Central memory CD8-positive, alpha-beta T cell (primary cell): ENCODE measurements at regions not wholly inside any gene's neighbourhood (a gene's known extent, or its start where the extent isn't known, plus 50 kb on each side); places are given as distances from the start of the nearest gene placed in this dataset.

Source experiments
- ATAC-seq: fragments of 150-1000 bp; cut with Tn5 transposase; replicated peaks from 2 replicates; pipeline ENCODE4 v1.10.0; 2022; ENCODE audit warnings: mild to moderate bottlenecking, moderate FRiP score, moderate number of reproducible peaks; ENCODE audit not compliant: poor library complexity, severe bottlenecking; ENCODE audit errors: extremely low read depth
- DNase-seq, 2 donors: peaks; one replicate each; pipeline ENCODE4 v3.0.0; 2021; ENCODE audit warnings: low spot score in 2 of 2
- H3K27ac Mint-ChIP-seq: one replicate; pipeline ENCODE4 v1.8.0; 2022; ENCODE audit warnings: low read depth, mild to moderate bottlenecking, moderate library complexity, mixed read lengths
- H3K27me3 Mint-ChIP-seq: one replicate; pipeline ENCODE4 v1.8.0; 2022; ENCODE audit warnings: mixed read lengths
- H3K36me3 Mint-ChIP-seq: one replicate; pipeline ENCODE4 v1.8.0; 2022; ENCODE audit warnings: mild to moderate bottlenecking, moderate library complexity, mixed read lengths; ENCODE audit not compliant: insufficient read depth
- H3K4me1 Mint-ChIP-seq: one replicate; pipeline ENCODE4 v1.8.0; 2022; ENCODE audit warnings: mixed read lengths
- H3K4me3 Mint-ChIP-seq: one replicate; pipeline ENCODE4 v1.8.0; 2022; ENCODE audit warnings: mild to moderate bottlenecking, moderate library complexity, mixed read lengths
- H3K9me3 Mint-ChIP-seq: one replicate; pipeline ENCODE4 v1.8.0; 2022; ENCODE audit warnings: mixed read lengths

DNA sequence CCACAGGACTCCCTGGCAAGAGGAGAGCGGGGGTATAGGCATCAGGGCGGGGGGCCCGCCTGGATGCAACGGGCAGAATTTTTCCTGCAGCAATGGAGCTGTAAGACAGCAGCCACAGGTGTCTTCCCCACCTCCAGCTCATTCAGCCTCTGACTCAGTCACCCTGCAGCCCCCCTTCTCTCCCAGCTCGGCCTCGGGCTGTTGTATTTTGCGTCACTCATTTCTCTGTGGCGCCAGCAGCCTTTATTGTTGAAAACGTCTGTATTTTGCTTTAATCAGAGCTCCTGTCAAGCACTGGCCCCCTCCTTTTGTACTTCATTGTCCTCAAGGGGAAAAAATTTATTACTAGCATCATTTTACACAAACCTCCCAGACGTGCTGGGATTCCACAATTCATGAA, 117.7 kb downstream of the WSCD1 start:
- H3K27ac Mint-ChIP-seq, result no peak overlapping the region
- no peak for ATAC-seq
- H3K36me3 Mint-ChIP-seq, result no peaks in the 10 kb centered on the region
- DNase-seq, result no peak
- no peaks in the 10 kb centered on the region for H3K4me1 Mint-ChIP-seq
- no peaks in the 10 kb centered on the region for H3K9me3 Mint-ChIP-seq
- H3K27me3 Mint-ChIP-seq, result peaks cover 33% of the 10 kb centered on the region
- H3K4me3 Mint-ChIP-seq, result no peak overlapping the region

DNA sequence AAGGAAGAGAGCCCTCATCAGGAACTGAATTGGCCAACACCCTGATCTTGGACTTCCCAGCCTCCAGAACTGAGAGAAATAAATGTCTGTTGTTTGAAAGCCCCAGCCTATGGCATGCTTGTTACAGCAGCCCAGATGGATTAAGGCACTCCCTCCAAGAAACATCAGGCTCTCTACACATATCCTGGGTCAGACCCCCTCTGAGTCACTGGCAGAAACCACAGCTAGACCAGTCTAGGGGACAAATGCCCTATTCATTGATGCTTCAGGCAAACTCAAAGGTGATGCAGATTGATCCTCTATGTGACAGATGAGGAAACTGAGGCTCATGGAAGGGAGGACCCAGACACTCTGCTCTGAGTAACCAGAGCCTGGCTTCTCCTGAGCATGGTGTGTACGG, 116.8 kb downstream of the WSCD1 start:
- Mint-ChIP-seq H3K4me1 (no peaks in the 10 kb centered on the region), H3K27me3 (peaks cover 41% of the 10 kb centered on the region), H3K9me3 (no peaks in the 10 kb centered on the region), H3K4me3 (no peak overlapping the region), H3K36me3 (no peaks in the 10 kb centered on the region), H3K27ac (no peak overlapping the region)
- DNase-seq, result no peak
- ATAC-seq, result no peak

GRCh38 chr17:6184508-6184907, 114.3 kb downstream of the WSCD1 start:
- no peaks in the 10 kb centered on the region for H3K9me3 Mint-ChIP-seq
- H3K27ac Mint-ChIP-seq, result no peak overlapping the region
- no peak for ATAC-seq

GRCh38 chr17:6179017-6179416, 108.8 kb downstream of the WSCD1 start:
- ATAC-seq, result no peak
- no peaks in the 10 kb centered on the region for H3K36me3 Mint-ChIP-seq
- H3K27me3 Mint-ChIP-seq, result peaks cover 49% of the 10 kb centered on the region
- no peaks in the 10 kb centered on the region for H3K9me3 Mint-ChIP-seq
- no peak for DNase-seq
- H3K4me3 Mint-ChIP-seq, result no peak overlapping the region
- no peaks in the 10 kb centered on the region for H3K4me1 Mint-ChIP-seq
- H3K27ac Mint-ChIP-seq, result no peak overlapping the region

More at GRCh38 chr17:6184508-6184907, 114.3 kb downstream of the WSCD1 start:
- no peak for DNase-seq
- Mint-ChIP-seq H3K27me3 (peaks cover 43% of the 10 kb centered on the region), H3K4me3 (no peak overlapping the region), H3K4me1 (no peaks in the 10 kb centered on the region), H3K36me3 (no peaks in the 10 kb centered on the region)

- Mint-ChIP-seq H3K36me3 (no peaks in the 10 kb centered on the region), H3K4me3 (no peak overlapping the region), H3K9me3 (no peaks in the 10 kb centered on the region), H3K27ac (no peak overlapping the region), H3K27me3 (peaks cover 56% of the 10 kb centered on the region), H3K4me1 (no peaks in the 10 kb centered on the region)
- ATAC-seq (no peak), DNase-seq (no peak)
These were observed 107.9 kb downstream of the WSCD1 start for GRCh38 chr17:6177941-6178694.
